Activated naive CD8-positive, alpha-beta T cell treated with anti-CD3 and anti-CD28 coated beads, Interleukin-2, amount 50 U/mL, for 16 hours (primary cell): ENCODE measurements at regions not wholly inside any gene's neighbourhood (a gene's known extent, or its start where the extent isn't known, plus 50 kb on each side); places are given as distances from the start of the nearest gene placed in this dataset.

Experiments used
- DNase-seq: peaks from one replicate; pipeline ENCODE4 v3.0.0-alpha.2; 2020; ENCODE audit warnings: low read depth, low spot score

- no peak for DNase-seq
Measured at GRCh38 chr2:106708209-106708608, 177.8 kb downstream of the ST6GAL2 start.

DNA sequence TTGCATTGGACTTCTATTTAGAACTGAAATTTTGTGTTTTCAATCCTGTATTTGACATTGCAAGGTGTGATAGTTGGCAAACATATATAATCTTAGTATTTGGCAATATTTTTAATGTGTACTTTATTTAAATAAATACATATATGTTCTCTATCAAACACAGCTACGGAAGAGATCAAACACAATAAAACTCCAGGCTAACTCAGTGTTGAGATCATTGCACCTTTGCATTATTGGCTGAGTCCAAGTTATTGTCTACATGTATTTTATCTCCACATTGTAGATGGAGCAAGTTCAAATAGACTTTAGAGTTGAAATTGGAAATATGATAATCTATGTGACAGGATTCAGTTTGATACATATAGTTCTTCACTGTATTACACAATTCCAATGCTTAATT, 176.7 kb downstream of the ST6GAL2 start:
- DNase-seq, result no peak

DNA sequence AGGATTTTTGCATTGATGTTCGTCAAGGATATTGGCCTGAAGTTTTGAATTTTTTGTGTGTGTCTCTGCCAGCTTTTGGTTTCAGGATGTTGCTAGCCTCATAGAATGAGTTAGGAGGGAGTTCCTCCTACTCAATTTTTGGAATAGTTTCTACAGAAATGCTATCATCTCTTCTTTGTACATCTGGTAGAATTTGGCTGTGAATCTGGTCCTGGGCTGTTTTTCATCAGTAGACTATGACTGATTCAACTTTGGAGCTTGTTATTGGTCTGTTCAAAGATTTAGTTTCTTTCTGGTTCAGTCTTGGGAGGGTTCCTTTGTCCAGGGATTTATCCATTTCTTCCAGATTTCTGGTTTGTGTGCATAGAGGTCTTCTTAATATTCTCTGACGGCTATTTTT, 166.7 kb downstream of the ST6GAL2 start:
- no peak for DNase-seq

GRCh38 chr2:106720026-106720425, 165.9 kb downstream of the ST6GAL2 start:
- no peak for DNase-seq

DNA sequence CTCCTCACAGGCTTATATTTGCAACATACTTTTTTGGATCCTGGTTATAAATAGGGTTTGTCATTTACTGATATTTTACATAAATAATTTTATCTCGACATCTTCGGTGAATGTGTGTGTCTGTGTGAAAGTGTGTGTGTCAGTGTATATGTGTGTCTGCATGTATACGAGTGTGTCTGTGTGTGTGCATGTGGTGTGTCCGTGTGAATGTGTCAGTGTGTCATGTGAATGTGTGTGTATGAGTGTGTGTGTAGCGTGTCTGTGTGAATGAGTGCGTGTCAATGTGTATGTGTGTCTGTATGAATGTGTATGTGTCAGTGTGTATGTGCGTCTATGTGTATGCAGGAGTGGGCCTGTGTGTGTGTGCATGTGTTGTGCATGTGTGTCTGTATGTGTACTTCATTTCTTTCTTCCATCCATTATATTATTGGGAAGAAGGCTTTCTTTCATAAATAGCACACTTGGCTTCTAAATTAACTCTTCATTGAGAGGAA, 161.6 kb downstream of the ST6GAL2 start:
- no peak for DNase-seq

DNA sequence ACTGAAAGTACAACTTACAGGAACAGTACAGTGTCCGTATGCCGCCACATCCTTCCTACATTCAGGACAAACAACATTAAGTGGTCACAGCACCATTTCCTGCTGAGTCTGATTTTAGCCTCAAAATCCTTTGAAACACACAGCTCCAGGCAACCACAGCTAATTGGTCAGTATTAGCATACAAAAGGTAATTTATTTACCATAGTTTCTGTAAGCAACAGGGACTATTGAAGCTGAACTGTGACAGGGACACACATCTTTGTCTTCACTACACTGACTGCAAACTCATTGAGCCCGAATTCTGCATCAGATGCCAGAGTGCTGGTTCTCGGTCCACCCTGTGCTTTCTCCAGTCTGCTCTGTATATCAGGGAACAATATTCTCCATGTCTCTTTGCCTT, 151.8 kb downstream of the ST6GAL2 start:
- no peak for DNase-seq

DNA sequence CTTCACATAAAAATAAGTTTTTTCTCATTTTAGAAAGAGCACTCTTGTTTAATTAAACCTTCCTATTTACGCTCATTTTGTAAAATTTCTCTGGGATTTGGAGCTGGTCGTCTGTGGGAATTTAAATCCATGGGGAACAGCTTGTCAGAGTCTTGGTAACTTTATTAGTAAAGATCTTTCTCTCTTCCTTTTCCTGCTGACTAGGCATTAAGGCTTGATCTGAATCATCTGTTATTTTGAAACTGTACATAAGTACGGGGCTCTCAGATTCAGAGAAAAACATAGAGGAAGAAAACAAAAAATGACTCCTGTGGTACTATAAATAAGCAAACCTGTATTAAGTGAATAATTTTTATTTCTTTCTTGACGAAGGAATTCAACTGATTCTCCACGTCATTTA, 150.2 kb downstream of the ST6GAL2 start:
- no peak for DNase-seq

DNA sequence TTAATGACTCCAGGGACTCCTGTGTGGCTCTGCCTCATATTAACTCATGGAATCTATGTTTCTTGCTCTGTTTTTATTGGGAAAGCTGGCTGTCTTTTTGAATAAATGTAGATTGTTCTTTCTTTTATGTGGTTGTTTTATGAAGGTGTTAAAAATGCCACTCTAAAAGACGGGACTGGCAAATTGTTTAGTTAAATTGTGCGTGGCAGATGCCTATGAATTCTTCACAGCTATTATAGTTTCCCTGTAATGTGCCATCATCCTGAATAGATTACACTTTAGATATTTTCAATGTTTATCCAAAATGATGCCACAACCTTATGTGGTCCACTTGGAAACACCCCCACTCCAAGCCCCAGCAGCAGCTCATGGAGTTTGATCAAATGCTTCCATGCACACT, 149.7 kb downstream of the ST6GAL2 start:
- no peak for DNase-seq

GRCh38 chr2:106745468-106745867, 140.5 kb downstream of the ST6GAL2 start:
- DNase-seq, result no peak

DNA sequence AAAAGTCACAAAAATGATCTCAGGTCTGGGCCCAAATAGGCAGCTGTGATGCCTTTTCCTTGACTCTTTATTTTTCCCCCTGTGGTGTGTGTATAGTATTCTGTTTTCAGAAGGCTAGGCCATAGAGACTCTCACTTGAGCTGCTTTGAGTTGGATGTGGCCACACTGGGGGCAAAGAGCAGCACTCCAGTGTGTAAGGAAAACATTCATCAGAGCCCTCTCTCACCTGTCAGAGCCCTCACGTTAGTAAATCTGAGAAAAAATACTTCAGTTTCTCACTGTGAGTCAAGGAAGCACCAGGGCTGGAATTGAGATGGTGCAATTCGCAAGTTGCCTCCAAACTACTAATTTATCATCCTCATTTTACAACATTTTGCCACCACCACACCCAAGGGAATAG, 136.1 kb downstream of the ST6GAL2 start:
- DNase-seq, result no peak
